ENCODE measurements at regions not wholly inside any gene's neighbourhood (a gene's known extent, or its start where the extent isn't known, plus 50 kb on each side); places are given as distances from the start of the nearest gene placed in this dataset.
"Not testable (repeated sequence)": the region's sequence is repeated elsewhere in the genome, so short reads cannot be mapped to it uniquely, and the experiment has no call there.

- Histone ChIP-seq H3K9me3 (no peaks in the 10 kb centered on the region), H3K36me3 (no peaks in the 10 kb centered on the region), H3K4me3 (no peak overlapping the region), H3K27me3 (no peaks in the 10 kb centered on the region), H3K27ac (no peak overlapping the region), H3K4me1 (no peaks in the 10 kb centered on the region)
- no peak for DNase-seq
- intact Hi-C loops (cut with DNase I): no loop called here
- no peak for TF ChIP-seq POLR2AphosphoS5 (IDR thresholded peaks at IDR 0.05)
- TF ChIP-seq EP300 (IDR thresholded peaks at IDR 0.05): no peak
- no peak for TF ChIP-seq CTCF (IDR thresholded peaks at IDR 0.05)
- no peak for TF ChIP-seq POLR2A (IDR thresholded peaks at IDR 0.05)
These were observed 961.1 kb downstream of the XPNPEP1 start for GRCh38 chr10:108962172-108962571.

GRCh38 chr10:108957681-108958080 lies 965.6 kb downstream of the XPNPEP1 start:
- Histone ChIP-seq H3K4me3 (no peak overlapping the region), H3K27me3 (no peaks in the 10 kb centered on the region), H3K9me3 (peaks cover 0 to 1% (median 0%) of the 10 kb centered on the region in 4 donors), H3K36me3 (no peaks in the 10 kb centered on the region), H3K27ac (no peak overlapping the region), H3K4me1 (no peaks in the 10 kb centered on the region)
- DNase-seq: no peak
- TF ChIP-seq CTCF (IDR thresholded peaks at IDR 0.05): no peak
- no peak for TF ChIP-seq EP300 (IDR thresholded peaks at IDR 0.05)
- no peak for TF ChIP-seq POLR2AphosphoS5 (IDR thresholded peaks at IDR 0.05)
- TF ChIP-seq POLR2A (IDR thresholded peaks at IDR 0.05): no peak
- whole genome bisulfite sequencing, 2 donors: 70 to 73% methylated on average over 3 of the region's 3 CpGs
- intact Hi-C loops (cut with DNase I): no loop called here

- intact Hi-C loops (cut with DNase I): no loop called here
- H3K36me3 ChIP-seq: no peaks in the 10 kb centered on the region
- H3K27ac ChIP-seq: no peak overlapping the region
- H3K27me3 ChIP-seq: no peaks in the 10 kb centered on the region
- 85 to 95% methylated on average over 1 of the region's 1 CpG for WGBS, 2 donors
- H3K4me3 ChIP-seq: no peak overlapping the region
- TF ChIP-seq POLR2A (IDR thresholded peaks at IDR 0.05) (no peak), POLR2AphosphoS5 (IDR thresholded peaks at IDR 0.05) (no peak), EP300 (IDR thresholded peaks at IDR 0.05) (no peak), CTCF (IDR thresholded peaks at IDR 0.05) (no peak)
- H3K9me3 ChIP-seq: peaks cover 0 to 1% (median 0%) of the 10 kb centered on the region in 4 donors
- H3K4me1 ChIP-seq: no peaks in the 10 kb centered on the region
- no peak for DNase-seq
These were observed 967.2 kb downstream of the XPNPEP1 start for GRCh38 chr10:108956149-108956548.

GRCh38 chr10:108920029-108920428 lies 1003.3 kb downstream of the XPNPEP1 start:
- DNase-seq; H3K27me3 ChIP-seq; H3K4me1 ChIP-seq; H3K9me3 ChIP-seq; intact Hi-C loops (cut with DNase I); H3K27ac ChIP-seq; H3K4me3 ChIP-seq; H3K36me3 ChIP-seq: not testable (repeated sequence)

GRCh38 chr10:108913300-108913699 lies 1010.0 kb downstream of the XPNPEP1 start:
- WGBS, 2 donors: 55 to 62% methylated on average over 3 of the region's 3 CpGs
- no peak overlapping the region for H3K27ac ChIP-seq

More at GRCh38 chr10:108913300-108913699, 1010.0 kb downstream of the XPNPEP1 start:
- Histone ChIP-seq H3K4me1 (peaks cover 0 to 13% (median 5%) of the 10 kb centered on the region in 4 donors), H3K4me3 (no peak overlapping the region), H3K36me3 (no peaks in the 10 kb centered on the region), H3K27me3 (no peaks in the 10 kb centered on the region), H3K9me3 (no peaks in the 10 kb centered on the region)
- intact Hi-C loops (cut with DNase I): no loop called here
- TF ChIP-seq POLR2A (IDR thresholded peaks at IDR 0.05) (no peak), CTCF (IDR thresholded peaks at IDR 0.05) (no peak), EP300 (IDR thresholded peaks at IDR 0.05) (no peak), POLR2AphosphoS5 (IDR thresholded peaks at IDR 0.05) (no peak)
- DNase-seq: no peak
